Endothelial cell of umbilical vein (primary cell): ENCODE measurements at regions not wholly inside any gene's neighbourhood (a gene's known extent, or its start where the extent isn't known, plus 50 kb on each side); places are given as distances from the start of the nearest gene placed in this dataset.

Experiments
- BruUV-seq: library from RNA; stranded (reverse); fragments of 400-500 nt; replicated peaks from 2 replicates; lab custom pipeline; 2021; lab: Mats Ljungman, UMichigan
- CTCF ChIA-PET: fragments of 300-600, 350-600 bp; sonication (Branson Sonifier 250); formaldehyde crosslinking; loops from one replicate; lab custom pipeline; 2021; ENCODE audit warnings: antibody characterized with exemption, inconsistent platforms; lab: Charles Lee
- POLR2A ChIA-PET: fragments of 300-600, 350-600 bp; sonication (Branson Sonifier 250); formaldehyde crosslinking; loops from one replicate; lab custom pipeline; 2021; ENCODE audit warnings: antibody characterized with exemption, inconsistent platforms; lab: Charles Lee
- DNase-seq: peaks from one replicate; pipeline ENCODE4 v3.0.0-alpha.2; 2011; ENCODE audit warnings: low read depth, low spot score
- FAIRE-seq: peaks from 2 replicates; lab custom pipeline; 2011; peaks lifted over from hg19 to GRCh38; lab: Jason Lieb, UNC
- H2AFZ ChIP-seq: 2 replicates; pipeline ENCODE4 v1.6.0; 2012; ENCODE audit warnings: low read depth, low read length, control low read depth, inconsistent platforms
- H3K27ac ChIP-seq: 2 replicates; pipeline ENCODE4 v1.5.1; 2011; ENCODE audit warnings: low read depth, mild to moderate bottlenecking, control low read depth, low read length, moderate library complexity; ENCODE audit not compliant: insufficient read depth
- H3K27me3 ChIP-seq, 2 experiments: 2 replicates each; pipeline versions ENCODE4 v1.6.0 to v1.6.1; 2011; ENCODE audit warnings: low read length in 2 of 2, mixed read lengths in 1 of 2; ENCODE audit not compliant: control insufficient read depth in 2 of 2, insufficient read depth in 2 of 2
- H3K36me3 ChIP-seq, 2 experiments: 2 replicates in 1 of 2; 3 replicates in 1 of 2; pipeline ENCODE4 v1.5.1; 2011; ENCODE audit warnings: low read length in 2 of 2, mild to moderate bottlenecking in 1 of 2, moderate library complexity in 1 of 2; ENCODE audit not compliant: control insufficient read depth in 2 of 2, insufficient read depth in 2 of 2; ENCODE audit errors: extremely low read depth in 1 of 2
- H3K4me1 ChIP-seq: 3 replicates; pipeline ENCODE4 v1.5.1; 2011; ENCODE audit warnings: mild to moderate bottlenecking, low read length; ENCODE audit not compliant: control insufficient read depth, insufficient read depth; ENCODE audit errors: extremely low read depth
- H3K4me2 ChIP-seq: 2 replicates; pipeline ENCODE4 v1.6.1; 2011; ENCODE audit warnings: low read length, control low read depth, mixed read lengths; ENCODE audit not compliant: insufficient read depth
- H3K4me3 ChIP-seq, 3 experiments: fragments of 200-600 bp in 1 of 3; sonication (generic), shearing (Covaris generic) in 1 of 3; replicated peaks in 1 of 3; 2 replicates each; pipeline ENCODE4 v1.5.1; 2011 to 2016; ENCODE audit warnings: control low read depth in 3 of 3, low read length in 3 of 3, mild to moderate bottlenecking in 2 of 3, inconsistent platforms in 1 of 3, low read depth in 1 of 3, moderate library complexity in 1 of 3; ENCODE audit not compliant: insufficient read depth in 1 of 3
- H3K79me2 ChIP-seq: 2 replicates; pipeline ENCODE4 v1.6.0; 2012; ENCODE audit warnings: low read length, inconsistent platforms; ENCODE audit not compliant: control insufficient read depth, insufficient read depth
- H3K9ac ChIP-seq: replicated peaks from 2 replicates; pipeline ENCODE3; 2011; ENCODE audit warnings: low read length, control low read depth; ENCODE audit not compliant: insufficient read depth; ENCODE audit errors: extremely low read depth
- H3K9me1 ChIP-seq: replicated peaks from 3 replicates; pipeline ENCODE4 v1.6.0; 2011; ENCODE audit warnings: mild to moderate bottlenecking, low read length; ENCODE audit not compliant: control insufficient read depth, insufficient read depth; ENCODE audit errors: extremely low read depth
- H3K9me3 ChIP-seq: replicated peaks from 2 replicates; pipeline ENCODE4 v1.5.1; 2012; ENCODE audit warnings: low read length, inconsistent platforms; ENCODE audit not compliant: control insufficient read depth, insufficient read depth
- H4K20me1 ChIP-seq: replicated peaks from 2 replicates; pipeline ENCODE3; 2011; ENCODE audit warnings: mild to moderate bottlenecking, low read length; ENCODE audit not compliant: control insufficient read depth, insufficient read depth; ENCODE audit errors: extremely low read depth
- CTCF ChIP-seq, 2 donors: IDR thresholded peaks; 1 replicate in 1 of 2; 2 replicates in 1 of 2; pipeline ENCODE4 v1.5.1; 2011; ENCODE audit warnings: low read length in 2 of 2, mild to moderate bottlenecking in 2 of 2, moderate library complexity in 2 of 2, control low read depth in 1 of 2, inconsistent platforms in 1 of 2, low read depth in 1 of 2; ENCODE audit not compliant: insufficient read depth in 1 of 2; ENCODE audit errors: extremely low read depth in 1 of 2
- EZH2 ChIP-seq: IDR thresholded peaks from 2 replicates; pipeline ENCODE4 v1.6.1; 2012; ENCODE audit warnings: borderline replicate concordance, low read depth, mild to moderate bottlenecking, moderate library complexity, low read length, inconsistent platforms; ENCODE audit not compliant: severe bottlenecking
- FOS ChIP-seq: IDR thresholded peaks from 2 replicates; pipeline ENCODE4 v1.6.1; 2011; ENCODE audit warnings: mild to moderate bottlenecking, low read length, moderate library complexity, borderline replicate concordance; ENCODE audit not compliant: insufficient read depth
- GATA2 ChIP-seq: IDR thresholded peaks from 2 replicates; pipeline ENCODE4 v1.7.0; 2011; ENCODE audit warnings: low read depth, mild to moderate bottlenecking, moderate library complexity, mixed read lengths, low read length; ENCODE audit not compliant: insufficient read length, insufficient read depth
- JUN ChIP-seq: IDR thresholded peaks from 2 replicates; pipeline ENCODE4 v1.6.1; 2011; ENCODE audit warnings: borderline replicate concordance, low read depth; ENCODE audit not compliant: insufficient read length, insufficient read depth
- MAX ChIP-seq: IDR thresholded peaks from 2 replicates; pipeline ENCODE4 v1.6.1; 2011; ENCODE audit not compliant: insufficient read depth, insufficient read length
- MYC ChIP-seq: IDR thresholded peaks from one replicate; pipeline ENCODE4 v1.6.1; 2011; ENCODE audit warnings: mild to moderate bottlenecking, low read depth, low read length
- POLR2A ChIP-seq: IDR thresholded peaks from 2 replicates; pipeline ENCODE4 v1.6.1; 2012; ENCODE audit warnings: low read depth, mild to moderate bottlenecking, control low read depth, low read length
- POLR2AphosphoS5 ChIP-seq: IDR thresholded peaks from 2 replicates; pipeline ENCODE4 v1.6.1; 2012; ENCODE audit warnings: low read depth, mild to moderate bottlenecking, control low read depth, low read length, moderate library complexity; ENCODE audit not compliant: insufficient read depth
- dilution Hi-C: fragments of 300-500 bp; cut with MboI; formaldehyde crosslinking; loops from one replicate; pipeline ENCODE4 v1.15.0; 2019; ENCODE audit warnings: low sequenced_read_pairs; ENCODE audit not compliant: extremely low pct_ligation_motif_present
- intact Hi-C: fragments of 100-400 bp; cut with micrococcal nuclease; formaldehyde crosslinking; loops from one replicate; pipeline ENCODE4 v1.10.0; 2022

- DNase-seq (no peak), FAIRE-seq (no peak)
- H3K27me3 ChIP-seq, result no peaks in the 10 kb centered on the region
- CTCF ChIA-PET, result no interaction called here
- H4K20me1 ChIP-seq, result no peaks in the 10 kb centered on the region
- no peaks in the 10 kb centered on the region for H3K79me2 ChIP-seq
- intact Hi-C loops (no loop called here), dilution Hi-C loops (no loop called here)
- H2AFZ ChIP-seq, result no peak overlapping the region
- POLR2A ChIA-PET, result no interaction called here
- no peaks in the 10 kb centered on the region for H3K4me1 ChIP-seq
- no peak overlapping the region for H3K4me2 ChIP-seq
- no peaks in the 10 kb centered on the region for H3K36me3 ChIP-seq
- H3K9me1 ChIP-seq, result no peaks in the 10 kb centered on the region
- no peak overlapping the region for H3K9ac ChIP-seq
- H3K9me3 ChIP-seq, result no peaks in the 10 kb centered on the region
- no peak overlapping the region for H3K4me3 ChIP-seq
- no peak overlapping the region for H3K27ac ChIP-seq
- TF ChIP-seq CTCF (IDR thresholded peaks at IDR 0.05; ENCODE audit: extremely low read depth in 1 of 2, insufficient read depth in 1 of 2, low read depth in 1 of 2, low read length in 2 of 2), result no peak
- TF ChIP-seq GATA2, result no peak
- no peak for TF ChIP-seq MAX
- no peak for TF ChIP-seq POLR2AphosphoS5
- TF ChIP-seq MYC, result no peak
- no peak for TF ChIP-seq POLR2A
- TF ChIP-seq FOS, result no peak
- TF ChIP-seq JUN, result no peak
- no peak for TF ChIP-seq EZH2
- BruUV-seq, result no TSS peak
Measured at GRCh38 chr2:21301871-21302455, 178.2 kb downstream of the TDRD15 start.
